Activated naive CD8-positive, alpha-beta T cell treated with anti-CD3 and anti-CD28 coated beads for 36 hours (primary cell): ENCODE measurements at regions not wholly inside any gene's neighbourhood (a gene's known extent, or its start where the extent isn't known, plus 50 kb on each side); places are given as distances from the start of the nearest gene placed in this dataset.
"Not testable (repeated sequence)": the region's sequence is repeated elsewhere in the genome, so short reads cannot be mapped to it uniquely, and the experiment has no call there.

Source experiments
- DNase-seq: peaks from one replicate; pipeline ENCODE4 v3.0.0; 2021
- H3K27ac Mint-ChIP-seq: one replicate; pipeline ENCODE4 v1.8.0; 2022; ENCODE audit warnings: mild to moderate bottlenecking, moderate library complexity, mixed read lengths
- H3K27me3 Mint-ChIP-seq: one replicate; pipeline ENCODE4 v1.8.0; 2022; ENCODE audit warnings: mild to moderate bottlenecking, mixed read lengths
- H3K36me3 Mint-ChIP-seq: one replicate; pipeline ENCODE4 v1.8.0; 2021; ENCODE audit warnings: mild to moderate bottlenecking, mixed read lengths
- H3K4me1 Mint-ChIP-seq: one replicate; pipeline ENCODE4 v1.8.0; 2021; ENCODE audit warnings: mixed read lengths
- H3K4me3 Mint-ChIP-seq: one replicate; pipeline ENCODE4 v1.8.0; 2022; ENCODE audit warnings: mild to moderate bottlenecking, moderate library complexity, mixed read lengths
- H3K9me3 Mint-ChIP-seq: one replicate; pipeline ENCODE4 v1.8.0; 2022; ENCODE audit warnings: mixed read lengths

- Mint-ChIP-seq H3K36me3 (no peaks in the 10 kb centered on the region), H3K9me3 (no peaks in the 10 kb centered on the region), H3K4me3 (no peak overlapping the region), H3K27ac (no peak overlapping the region), H3K4me1 (peaks cover 8% of the 10 kb centered on the region), H3K27me3 (no peaks in the 10 kb centered on the region)
- DNase-seq = no peak
Observed at GRCh38 chr18:73679941-73680712, 467.5 kb downstream of the FBXO15 start.

- no peak overlapping the region for H3K4me3 Mint-ChIP-seq
- H3K9me3 Mint-ChIP-seq = no peaks in the 10 kb centered on the region
- H3K4me1 Mint-ChIP-seq = peaks cover 4% of the 10 kb centered on the region
- DNase-seq = no peak
- H3K27ac Mint-ChIP-seq = no peak overlapping the region
- no peaks in the 10 kb centered on the region for H3K27me3 Mint-ChIP-seq
- H3K36me3 Mint-ChIP-seq = no peaks in the 10 kb centered on the region
Observed at GRCh38 chr18:73677450-73677849, 470.2 kb downstream of the FBXO15 start.

GRCh38 chr18:73674125-73674865 lies 473.3 kb downstream of the FBXO15 start:
- H3K27ac Mint-ChIP-seq = no peak overlapping the region
- no peaks in the 10 kb centered on the region for H3K4me1 Mint-ChIP-seq
- no peak for DNase-seq
- H3K4me3 Mint-ChIP-seq = no peak overlapping the region
- H3K27me3 Mint-ChIP-seq = no peaks in the 10 kb centered on the region
- no peaks in the 10 kb centered on the region for H3K9me3 Mint-ChIP-seq
- H3K36me3 Mint-ChIP-seq = no peaks in the 10 kb centered on the region

- not testable (repeated sequence) for DNase-seq, H3K9me3 Mint-ChIP-seq, H3K4me3 Mint-ChIP-seq, H3K27ac Mint-ChIP-seq, H3K27me3 Mint-ChIP-seq, H3K4me1 Mint-ChIP-seq, H3K36me3 Mint-ChIP-seq
Observed at GRCh38 chr18:73671480-73671879, 476.2 kb downstream of the FBXO15 start.

GRCh38 chr18:73670524-73670923 lies 477.1 kb downstream of the FBXO15 start:
- Mint-ChIP-seq H3K36me3 (no peaks in the 10 kb centered on the region), H3K27ac (no peak overlapping the region), H3K4me1 (no peaks in the 10 kb centered on the region), H3K27me3 (no peaks in the 10 kb centered on the region), H3K9me3 (no peaks in the 10 kb centered on the region), H3K4me3 (no peak overlapping the region)
- DNase-seq = no peak

- no peak overlapping the region for H3K4me3 Mint-ChIP-seq
- H3K27me3 Mint-ChIP-seq = no peaks in the 10 kb centered on the region
- H3K4me1 Mint-ChIP-seq = no peaks in the 10 kb centered on the region
Observed at GRCh38 chr18:73670039-73670438, 477.6 kb downstream of the FBXO15 start.

GRCh38 chr18:73669297-73669696 lies 478.3 kb downstream of the FBXO15 start:
- no peak for DNase-seq
- no peaks in the 10 kb centered on the region for H3K27me3 Mint-ChIP-seq
- H3K4me1 Mint-ChIP-seq = no peaks in the 10 kb centered on the region
- H3K27ac Mint-ChIP-seq = no peak overlapping the region
- no peaks in the 10 kb centered on the region for H3K36me3 Mint-ChIP-seq
- H3K9me3 Mint-ChIP-seq = no peaks in the 10 kb centered on the region
- H3K4me3 Mint-ChIP-seq = no peak overlapping the region

More at GRCh38 chr18:73670039-73670438, 477.6 kb downstream of the FBXO15 start:
- H3K27ac Mint-ChIP-seq = no peak overlapping the region
- H3K9me3 Mint-ChIP-seq = no peaks in the 10 kb centered on the region
- no peak for DNase-seq
- no peaks in the 10 kb centered on the region for H3K36me3 Mint-ChIP-seq

GRCh38 chr18:73668051-73668450 lies 479.6 kb downstream of the FBXO15 start:
- no peaks in the 10 kb centered on the region for H3K36me3 Mint-ChIP-seq
- no peaks in the 10 kb centered on the region for H3K9me3 Mint-ChIP-seq
- no peak overlapping the region for H3K4me3 Mint-ChIP-seq
- no peaks in the 10 kb centered on the region for H3K27me3 Mint-ChIP-seq
- peaks cover 2% of the 10 kb centered on the region for H3K4me1 Mint-ChIP-seq
- no peak for DNase-seq
- H3K27ac Mint-ChIP-seq = no peak overlapping the region

GRCh38 chr18:73666772-73667171 lies 480.9 kb downstream of the FBXO15 start:
- peaks cover 2% of the 10 kb centered on the region for H3K4me1 Mint-ChIP-seq
- no peak for DNase-seq
- H3K4me3 Mint-ChIP-seq = no peak overlapping the region
- H3K36me3 Mint-ChIP-seq = no peaks in the 10 kb centered on the region
- no peak overlapping the region for H3K27ac Mint-ChIP-seq
- no peaks in the 10 kb centered on the region for H3K27me3 Mint-ChIP-seq
- no peaks in the 10 kb centered on the region for H3K9me3 Mint-ChIP-seq

- Mint-ChIP-seq H3K9me3 (no peaks in the 10 kb centered on the region), H3K27me3 (no peaks in the 10 kb centered on the region), H3K36me3 (no peaks in the 10 kb centered on the region), H3K4me1 (peaks cover 2% of the 10 kb centered on the region), H3K4me3 (no peak overlapping the region), H3K27ac (no peak overlapping the region)
- DNase-seq = no peak
Observed at GRCh38 chr18:73664896-73665295, 482.7 kb downstream of the FBXO15 start.

- Mint-ChIP-seq H3K4me3 (no peak overlapping the region), H3K27ac (no peak overlapping the region), H3K27me3 (no peaks in the 10 kb centered on the region), H3K4me1 (peaks cover 2% of the 10 kb centered on the region), H3K9me3 (no peaks in the 10 kb centered on the region), H3K36me3 (no peaks in the 10 kb centered on the region)
- no peak for DNase-seq
Observed at GRCh38 chr18:73663581-73663980, 484.1 kb downstream of the FBXO15 start.

- no peaks in the 10 kb centered on the region for H3K27me3 Mint-ChIP-seq
- H3K36me3 Mint-ChIP-seq = no peaks in the 10 kb centered on the region
- no peak overlapping the region for H3K27ac Mint-ChIP-seq
- DNase-seq = no peak
- no peaks in the 10 kb centered on the region for H3K9me3 Mint-ChIP-seq
- H3K4me1 Mint-ChIP-seq = peaks cover 2% of the 10 kb centered on the region
- H3K4me3 Mint-ChIP-seq = no peak overlapping the region
Observed at GRCh38 chr18:73662421-73662820, 485.2 kb downstream of the FBXO15 start.

GRCh38 chr18:73660931-73661856 lies 486.4 kb downstream of the FBXO15 start:
- DNase-seq = no peak
- Mint-ChIP-seq H3K27ac (no peak overlapping the region), H3K36me3 (no peaks in the 10 kb centered on the region), H3K4me3 (no peak overlapping the region), H3K9me3 (no peaks in the 10 kb centered on the region), H3K27me3 (no peaks in the 10 kb centered on the region), H3K4me1 (peaks cover 2% of the 10 kb centered on the region)

- no peaks in the 10 kb centered on the region for H3K36me3 Mint-ChIP-seq
- no peaks in the 10 kb centered on the region for H3K4me1 Mint-ChIP-seq
- no peak overlapping the region for H3K27ac Mint-ChIP-seq
Observed at GRCh38 chr18:73656691-73657090, 490.9 kb downstream of the FBXO15 start.

GRCh38 chr18:73653827-73654226 lies 493.8 kb downstream of the FBXO15 start:
- Mint-ChIP-seq H3K9me3 (no peaks in the 10 kb centered on the region), H3K27ac (no peak overlapping the region), H3K27me3 (no peaks in the 10 kb centered on the region), H3K4me3 (no peak overlapping the region), H3K36me3 (no peaks in the 10 kb centered on the region), H3K4me1 (no peaks in the 10 kb centered on the region)
- no peak for DNase-seq

More at GRCh38 chr18:73656691-73657090, 490.9 kb downstream of the FBXO15 start:
- H3K4me3 Mint-ChIP-seq = no peak overlapping the region
- no peaks in the 10 kb centered on the region for H3K9me3 Mint-ChIP-seq
- no peak for DNase-seq
- no peaks in the 10 kb centered on the region for H3K27me3 Mint-ChIP-seq
